Neural progenitor cell (in vitro differentiated cells): ENCODE measurements at regions not wholly inside any gene's neighbourhood (a gene's known extent, or its start where the extent isn't known, plus 50 kb on each side); places are given as distances from the start of the nearest gene placed in this dataset.
"Not testable (repeated sequence)": the region's sequence is repeated elsewhere in the genome, so short reads cannot be mapped to it uniquely, and the experiment has no call there.

Experiments used
- DNase-seq: peaks from one replicate; pipeline ENCODE4 v3.0.0-alpha.2; 2016; ENCODE audit warnings: low spot score
- H2AFZ ChIP-seq: fragments of 200-600 bp; sonication (generic); replicated peaks from 2 replicates; pipeline ENCODE4 v1.6.1; 2016; ENCODE audit warnings: antibody characterized with exemption
- H3F3A ChIP-seq: fragments of 200-600 bp; sonication (generic); 2 replicates; pipeline ENCODE4 v1.6.1; 2016; ENCODE audit warnings: antibody characterized with exemption, low read depth
- H3K27ac ChIP-seq: fragments of 200-600 bp; sonication (generic); 2 replicates; pipeline ENCODE4 v1.5.1; 2016; ENCODE audit warnings: mild to moderate bottlenecking
- H3K27me3 ChIP-seq: fragments of 200-600 bp; sonication (generic); 2 replicates; pipeline ENCODE4 v1.6.1; 2016; ENCODE audit warnings: mild to moderate bottlenecking, moderate library complexity
- H3K36me3 ChIP-seq: fragments of 200-600 bp; sonication (generic); 2 replicates; pipeline ENCODE4 v1.5.1; 2016
- H3K4me1 ChIP-seq: fragments of 200-600 bp; sonication (generic); 2 replicates; pipeline ENCODE4 v1.6.1; 2016; ENCODE audit warnings: mixed run types
- H3K4me2 ChIP-seq: fragments of 200-600 bp; sonication (generic); 2 replicates; pipeline ENCODE4 v1.6.1; 2016
- H3K4me3 ChIP-seq: fragments of 200-600 bp; sonication (generic); 2 replicates; pipeline ENCODE4 v1.5.1; 2016
- H3K79me2 ChIP-seq: fragments of 200-600 bp; sonication (generic); 2 replicates; pipeline ENCODE4 v1.6.1; 2016; ENCODE audit warnings: low read depth
- H3K9ac ChIP-seq: fragments of 200-600 bp; sonication (generic); 2 replicates; pipeline ENCODE4 v1.6.1; 2016
- H3K9me3 ChIP-seq: fragments of 200-600 bp; sonication (generic); 2 replicates; pipeline ENCODE4 v1.5.1; 2016; ENCODE audit warnings: low read depth
- H4K20me1 ChIP-seq: fragments of 200-600 bp; sonication (generic); 2 replicates; pipeline ENCODE4 v1.6.1; 2016; ENCODE audit warnings: low read depth
- H3K27ac Mint-ChIP-seq: 3 replicates; pipeline ENCODE4 v1.8.0; 2021; ENCODE audit warnings: mixed read lengths
- H3K27me3 Mint-ChIP-seq: 2 replicates; pipeline ENCODE4 v1.8.0; 2022; ENCODE audit warnings: low read depth, mild to moderate bottlenecking, inconsistent platforms, moderate library complexity, mixed read lengths; ENCODE audit not compliant: insufficient read depth
- H3K36me3 Mint-ChIP-seq: 3 replicates; pipeline ENCODE4 v1.8.0; 2021; ENCODE audit warnings: mixed read lengths
- H3K4me1 Mint-ChIP-seq: 3 replicates; pipeline ENCODE4 v1.8.0; 2021; ENCODE audit warnings: mixed read lengths
- H3K4me3 Mint-ChIP-seq: 3 replicates; pipeline ENCODE4 v1.8.0; 2021; ENCODE audit warnings: mild to moderate bottlenecking, moderate library complexity, mixed read lengths
- H3K9me3 Mint-ChIP-seq: 3 replicates; pipeline ENCODE4 v1.8.0; 2020; ENCODE audit warnings: mixed read lengths
- EZH2 ChIP-seq: fragments of 200-600 bp; sonication (generic); IDR thresholded peaks from 2 replicates; pipeline ENCODE4 v1.6.1; 2017; ENCODE audit warnings: antibody characterized with exemption, mild to moderate bottlenecking, moderate library complexity
- EZH2phosphoT487 ChIP-seq: fragments of 200-600 bp; sonication (generic); IDR thresholded peaks from 2 replicates; pipeline ENCODE4 v1.6.1; 2017; ENCODE audit warnings: antibody characterized with exemption
- TF ChIP-seq, protein P1 (sequence below): fragments of 200-600 bp; sonication (generic); IDR thresholded peaks from 2 replicates; pipeline ENCODE4 v1.5.1; 2017; ENCODE audit warnings: antibody characterized with exemption, mild to moderate bottlenecking

DNA sequence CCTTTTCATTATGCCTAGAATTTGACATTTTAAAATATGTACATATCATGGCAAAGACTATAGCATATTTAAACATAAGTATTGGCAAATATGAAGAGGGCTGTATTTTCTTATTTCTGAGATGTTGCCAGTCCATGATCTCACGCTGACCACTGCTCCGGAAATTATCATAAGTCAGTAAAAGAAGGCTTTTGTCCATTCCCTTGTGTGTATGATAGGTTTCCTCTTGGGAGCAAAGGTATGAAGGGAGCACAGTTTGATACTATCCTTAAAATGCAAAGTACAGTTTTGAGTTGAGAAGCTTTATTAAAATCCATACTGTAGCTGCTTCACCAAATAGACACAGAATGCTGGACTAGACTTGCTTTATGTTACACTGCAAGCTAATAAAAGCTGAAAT lies 52.6 kb upstream of the AGA start:
- no peak for TF ChIP-seq EZH2
- no peak for TF ChIP-seq EZH2phosphoT487
- TF ChIP-seq, protein P1, sequence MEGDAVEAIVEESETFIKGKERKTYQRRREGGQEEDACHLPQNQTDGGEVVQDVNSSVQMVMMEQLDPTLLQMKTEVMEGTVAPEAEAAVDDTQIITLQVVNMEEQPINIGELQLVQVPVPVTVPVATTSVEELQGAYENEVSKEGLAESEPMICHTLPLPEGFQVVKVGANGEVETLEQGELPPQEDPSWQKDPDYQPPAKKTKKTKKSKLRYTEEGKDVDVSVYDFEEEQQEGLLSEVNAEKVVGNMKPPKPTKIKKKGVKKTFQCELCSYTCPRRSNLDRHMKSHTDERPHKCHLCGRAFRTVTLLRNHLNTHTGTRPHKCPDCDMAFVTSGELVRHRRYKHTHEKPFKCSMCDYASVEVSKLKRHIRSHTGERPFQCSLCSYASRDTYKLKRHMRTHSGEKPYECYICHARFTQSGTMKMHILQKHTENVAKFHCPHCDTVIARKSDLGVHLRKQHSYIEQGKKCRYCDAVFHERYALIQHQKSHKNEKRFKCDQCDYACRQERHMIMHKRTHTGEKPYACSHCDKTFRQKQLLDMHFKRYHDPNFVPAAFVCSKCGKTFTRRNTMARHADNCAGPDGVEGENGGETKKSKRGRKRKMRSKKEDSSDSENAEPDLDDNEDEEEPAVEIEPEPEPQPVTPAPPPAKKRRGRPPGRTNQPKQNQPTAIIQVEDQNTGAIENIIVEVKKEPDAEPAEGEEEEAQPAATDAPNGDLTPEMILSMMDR, result no peak
- H3K9me3 ChIP-seq, result no peaks in the 10 kb centered on the region
- H3K27ac Mint-ChIP-seq, result no peak overlapping the region
- peaks cover 1% of the 10 kb centered on the region for H3K27me3 Mint-ChIP-seq
- no peaks in the 10 kb centered on the region for H4K20me1 ChIP-seq
- no peak for DNase-seq
- H3K4me1 ChIP-seq, result no peaks in the 10 kb centered on the region
- peaks cover 3% of the 10 kb centered on the region for H3K36me3 Mint-ChIP-seq
- no peak overlapping the region for H3K4me2 ChIP-seq
- no peak overlapping the region for H3K9ac ChIP-seq
- no peaks in the 10 kb centered on the region for H3K27me3 ChIP-seq
- H3K36me3 ChIP-seq, result no peaks in the 10 kb centered on the region
- H3K9me3 Mint-ChIP-seq, result peaks cover 3% of the 10 kb centered on the region
- H3K4me1 Mint-ChIP-seq, result no peaks in the 10 kb centered on the region
- no peak overlapping the region for H3K4me3 ChIP-seq
- no peak overlapping the region for H3K4me3 Mint-ChIP-seq
- H2AFZ ChIP-seq, result no peak overlapping the region
- no peaks in the 10 kb centered on the region for H3F3A ChIP-seq
- no peak overlapping the region for H3K27ac ChIP-seq
- H3K79me2 ChIP-seq, result no peaks in the 10 kb centered on the region

DNA sequence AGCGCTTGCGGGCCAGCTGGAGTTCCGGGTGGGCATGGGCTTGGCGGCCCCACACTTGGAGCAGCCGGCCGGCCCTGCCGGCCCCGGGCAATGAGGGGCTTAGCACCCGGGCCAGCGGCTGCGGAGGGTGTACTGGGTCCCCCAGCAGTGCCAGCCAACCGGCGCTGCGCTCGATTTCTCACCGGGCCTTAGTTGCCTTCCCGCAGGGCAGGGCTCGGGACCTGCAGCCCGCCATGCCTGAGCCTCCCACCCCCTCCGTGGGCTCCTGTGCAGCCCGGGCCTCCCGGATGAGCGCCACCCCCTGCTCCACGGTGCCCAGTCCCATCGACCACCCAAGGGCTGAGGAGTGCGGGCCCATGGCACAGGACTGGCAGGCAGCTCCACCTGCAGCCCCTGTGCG lies 53.4 kb upstream of the AGA start:
- H3K36me3 Mint-ChIP-seq, H3K9ac ChIP-seq, H3K4me1 Mint-ChIP-seq, H3K4me3 Mint-ChIP-seq, H3K9me3 Mint-ChIP-seq, H3K4me3 ChIP-seq, H4K20me1 ChIP-seq, H2AFZ ChIP-seq, H3K27me3 ChIP-seq, H3K27ac Mint-ChIP-seq, H3K79me2 ChIP-seq, DNase-seq, H3K4me1 ChIP-seq, H3K27me3 Mint-ChIP-seq, H3K4me2 ChIP-seq, H3K36me3 ChIP-seq, H3K9me3 ChIP-seq, H3F3A ChIP-seq, H3K27ac ChIP-seq: not testable (repeated sequence)

DNA sequence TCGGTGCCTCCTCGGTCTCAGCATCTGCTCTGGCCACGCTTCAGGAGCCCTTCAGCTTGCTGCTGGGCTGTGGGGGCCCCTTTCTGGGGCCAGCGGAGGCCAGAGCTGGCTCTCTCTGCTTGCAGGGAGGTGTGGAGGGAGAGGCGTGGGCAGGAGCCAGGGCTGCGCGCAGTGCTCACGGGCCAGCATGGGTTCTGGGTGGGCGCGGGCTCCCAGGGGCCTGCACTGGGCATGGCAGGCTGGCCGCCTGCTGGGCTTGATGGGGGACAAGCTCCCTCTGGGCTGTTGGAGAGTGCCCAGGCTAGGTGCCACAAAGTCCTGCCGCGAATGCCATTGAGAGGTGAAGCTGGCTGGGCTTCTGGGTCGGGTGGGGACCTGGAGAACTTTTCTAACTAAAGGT lies 57.3 kb upstream of the AGA start:
- Mint-ChIP-seq H3K4me1 (no peaks in the 10 kb centered on the region), H3K9me3 (peaks cover 13% of the 10 kb centered on the region), H3K27ac (no peak overlapping the region), H3K4me3 (no peak overlapping the region), H3K36me3 (peaks cover 3% of the 10 kb centered on the region), H3K27me3 (peaks cover 2% of the 10 kb centered on the region)
- no peak for DNase-seq
- no peaks in the 10 kb centered on the region for H3K4me1 ChIP-seq
- no peak for TF ChIP-seq EZH2phosphoT487
- TF ChIP-seq EZH2, result no peak
- TF ChIP-seq, protein P1, result no peak
- H3K4me3 ChIP-seq, result no peak overlapping the region
- no peak overlapping the region for H3K9ac ChIP-seq
- no peaks in the 10 kb centered on the region for H3K27me3 ChIP-seq
- no peak overlapping the region for H3K4me2 ChIP-seq
- no peak overlapping the region for H3K27ac ChIP-seq
- H2AFZ ChIP-seq, result no peak overlapping the region
- no peaks in the 10 kb centered on the region for H3K36me3 ChIP-seq
- no peaks in the 10 kb centered on the region for H4K20me1 ChIP-seq
- no peaks in the 10 kb centered on the region for H3K79me2 ChIP-seq
- H3K9me3 ChIP-seq, result no peaks in the 10 kb centered on the region
- H3F3A ChIP-seq, result no peaks in the 10 kb centered on the region

DNA sequence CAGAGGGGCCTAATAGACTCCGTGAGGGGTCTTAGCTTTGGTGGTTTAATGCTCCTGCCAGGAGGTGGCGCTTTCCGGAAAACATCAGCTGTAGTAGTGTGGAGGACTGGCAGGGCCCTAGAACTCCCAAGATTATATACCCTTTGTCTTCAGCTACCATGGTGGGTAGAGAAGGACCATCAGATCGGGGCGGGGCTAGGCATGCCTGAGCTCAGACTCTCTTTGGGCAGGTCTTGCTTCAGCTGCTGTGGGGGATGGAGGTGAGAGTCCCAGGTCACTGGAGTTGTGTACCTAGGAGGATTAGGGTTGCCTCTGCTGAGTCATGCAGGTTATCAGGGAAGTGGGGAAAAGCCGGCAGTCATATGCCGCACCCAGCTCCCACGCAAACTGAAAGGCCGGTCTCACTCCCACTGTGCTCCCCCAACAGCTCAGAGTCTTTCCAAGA lies 63.0 kb upstream of the AGA start:
- no peak overlapping the region for H3K4me3 Mint-ChIP-seq
- no peak for DNase-seq
- no peaks in the 10 kb centered on the region for H3K27me3 ChIP-seq
- no peak overlapping the region for H3K4me2 ChIP-seq
- H4K20me1 ChIP-seq, result no peaks in the 10 kb centered on the region
- H2AFZ ChIP-seq, result no peak overlapping the region
- peaks cover 14% of the 10 kb centered on the region for H3K9me3 Mint-ChIP-seq
- no peak for TF ChIP-seq EZH2phosphoT487
- TF ChIP-seq, protein P1, result peak; percentile 26
- no peaks in the 10 kb centered on the region for H3F3A ChIP-seq
- no peaks in the 10 kb centered on the region for H3K4me1 ChIP-seq
- no peaks in the 10 kb centered on the region for H3K36me3 ChIP-seq
- H3K27ac ChIP-seq, result no peak overlapping the region
- no peak overlapping the region for H3K4me3 ChIP-seq
- no peaks in the 10 kb centered on the region for H3K36me3 Mint-ChIP-seq
- H3K9ac ChIP-seq, result no peak overlapping the region
- H3K27ac Mint-ChIP-seq, result peak overlapping the region; percentile 79
- no peaks in the 10 kb centered on the region for H3K79me2 ChIP-seq
- no peaks in the 10 kb centered on the region for H3K27me3 Mint-ChIP-seq
- no peaks in the 10 kb centered on the region for H3K9me3 ChIP-seq
- H3K4me1 Mint-ChIP-seq, result no peaks in the 10 kb centered on the region
